ENCODE measurements at regions not wholly inside any gene's neighbourhood (a gene's known extent, or its start where the extent isn't known, plus 50 kb on each side); places are given as distances from the start of the nearest gene placed in this dataset.

DNA sequence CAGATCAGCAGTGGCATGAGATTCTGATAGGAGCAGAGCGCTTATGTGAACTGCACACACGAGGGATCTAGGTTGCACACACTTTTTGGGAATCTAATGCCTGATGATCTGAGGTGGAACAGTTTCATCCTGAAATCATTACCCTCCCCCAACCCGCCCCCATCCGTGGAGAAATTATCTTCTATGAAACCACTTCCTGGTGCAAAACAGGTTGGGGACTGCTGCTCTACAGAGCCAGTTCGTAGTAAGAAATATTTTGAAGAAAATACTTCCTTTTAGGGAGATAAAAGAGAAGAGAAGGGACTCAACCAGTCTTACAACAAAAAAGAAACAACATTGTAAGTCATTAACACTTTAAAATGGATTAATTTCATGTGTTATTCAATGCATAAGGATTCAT, 1308.2 kb downstream of the GATA3 start:
- TF ChIP-seq EP300 (IDR thresholded peaks at IDR 0.05): no peak
- TF ChIP-seq, protein P1, sequence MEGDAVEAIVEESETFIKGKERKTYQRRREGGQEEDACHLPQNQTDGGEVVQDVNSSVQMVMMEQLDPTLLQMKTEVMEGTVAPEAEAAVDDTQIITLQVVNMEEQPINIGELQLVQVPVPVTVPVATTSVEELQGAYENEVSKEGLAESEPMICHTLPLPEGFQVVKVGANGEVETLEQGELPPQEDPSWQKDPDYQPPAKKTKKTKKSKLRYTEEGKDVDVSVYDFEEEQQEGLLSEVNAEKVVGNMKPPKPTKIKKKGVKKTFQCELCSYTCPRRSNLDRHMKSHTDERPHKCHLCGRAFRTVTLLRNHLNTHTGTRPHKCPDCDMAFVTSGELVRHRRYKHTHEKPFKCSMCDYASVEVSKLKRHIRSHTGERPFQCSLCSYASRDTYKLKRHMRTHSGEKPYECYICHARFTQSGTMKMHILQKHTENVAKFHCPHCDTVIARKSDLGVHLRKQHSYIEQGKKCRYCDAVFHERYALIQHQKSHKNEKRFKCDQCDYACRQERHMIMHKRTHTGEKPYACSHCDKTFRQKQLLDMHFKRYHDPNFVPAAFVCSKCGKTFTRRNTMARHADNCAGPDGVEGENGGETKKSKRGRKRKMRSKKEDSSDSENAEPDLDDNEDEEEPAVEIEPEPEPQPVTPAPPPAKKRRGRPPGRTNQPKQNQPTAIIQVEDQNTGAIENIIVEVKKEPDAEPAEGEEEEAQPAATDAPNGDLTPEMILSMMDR (IDR thresholded peaks at IDR 0.05): no peak
- no peak for TF ChIP-seq POLR2A (IDR thresholded peaks at IDR 0.05)
